ENCODE measurements at regions not wholly inside any gene's neighbourhood (a gene's known extent, or its start where the extent isn't known, plus 50 kb on each side); places are given as distances from the start of the nearest gene placed in this dataset.

DNA sequence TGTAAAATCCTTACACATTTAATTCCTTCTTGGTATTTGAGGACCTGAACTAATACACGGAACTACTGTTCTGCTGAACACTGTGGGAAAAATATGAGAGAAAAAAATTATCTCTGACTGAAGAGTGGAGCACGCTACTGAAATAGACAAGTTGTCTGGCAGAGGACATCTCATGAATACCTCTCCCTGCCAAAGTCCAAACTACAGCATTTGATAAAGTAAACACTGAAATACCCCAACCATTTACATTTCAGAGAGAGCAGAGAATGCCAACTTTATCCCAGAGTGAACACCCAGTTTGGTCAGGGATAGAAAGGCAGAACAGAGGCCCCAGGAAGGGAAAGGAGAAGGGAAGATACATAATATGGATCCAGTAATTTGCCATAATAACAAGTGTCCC lies 920.7 kb downstream of the SQOR start:
- TF ChIP-seq, protein P1, sequence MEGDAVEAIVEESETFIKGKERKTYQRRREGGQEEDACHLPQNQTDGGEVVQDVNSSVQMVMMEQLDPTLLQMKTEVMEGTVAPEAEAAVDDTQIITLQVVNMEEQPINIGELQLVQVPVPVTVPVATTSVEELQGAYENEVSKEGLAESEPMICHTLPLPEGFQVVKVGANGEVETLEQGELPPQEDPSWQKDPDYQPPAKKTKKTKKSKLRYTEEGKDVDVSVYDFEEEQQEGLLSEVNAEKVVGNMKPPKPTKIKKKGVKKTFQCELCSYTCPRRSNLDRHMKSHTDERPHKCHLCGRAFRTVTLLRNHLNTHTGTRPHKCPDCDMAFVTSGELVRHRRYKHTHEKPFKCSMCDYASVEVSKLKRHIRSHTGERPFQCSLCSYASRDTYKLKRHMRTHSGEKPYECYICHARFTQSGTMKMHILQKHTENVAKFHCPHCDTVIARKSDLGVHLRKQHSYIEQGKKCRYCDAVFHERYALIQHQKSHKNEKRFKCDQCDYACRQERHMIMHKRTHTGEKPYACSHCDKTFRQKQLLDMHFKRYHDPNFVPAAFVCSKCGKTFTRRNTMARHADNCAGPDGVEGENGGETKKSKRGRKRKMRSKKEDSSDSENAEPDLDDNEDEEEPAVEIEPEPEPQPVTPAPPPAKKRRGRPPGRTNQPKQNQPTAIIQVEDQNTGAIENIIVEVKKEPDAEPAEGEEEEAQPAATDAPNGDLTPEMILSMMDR (IDR thresholded peaks at IDR 0.05; ENCODE audit: low read length), result no peak
- no peak for TF ChIP-seq EZH2 (IDR thresholded peaks at IDR 0.05; ENCODE audit: borderline replicate concordance, low read length)
